Upper lobe of right lung (tissue), 1 donor: ENCODE measurements at regions not wholly inside any gene's neighbourhood (a gene's known extent, or its start where the extent isn't known, plus 50 kb on each side); places are given as distances from the start of the nearest gene placed in this dataset.

Experiments used
- ATAC-seq: fragments of 200-7000 bp; cut with Tn5 transposase; one replicate; pipeline ENCODE4 v1.9.1; 2020; ENCODE audit warnings: mild to moderate bottlenecking, moderate library complexity
- DNase-seq: peaks from one replicate; pipeline ENCODE4 v3.0.0-alpha.2; 2020
- H3K27ac ChIP-seq: fragments of 200-600 bp; one replicate; pipeline ENCODE4 v1.8.0; 2022
- H3K27me3 ChIP-seq: fragments of 200-600 bp; one replicate; pipeline ENCODE4 v1.8.0; 2022; ENCODE audit warnings: mild to moderate bottlenecking
- H3K36me3 ChIP-seq: fragments of 200-600 bp; one replicate; pipeline ENCODE4 v1.8.0; 2022
- H3K4me1 ChIP-seq: fragments of 200-600 bp; one replicate; pipeline ENCODE4 v1.8.0; 2022
- H3K4me3 ChIP-seq: fragments of 200-600 bp; one replicate; pipeline ENCODE4 v1.8.0; 2022; ENCODE audit warnings: mild to moderate bottlenecking
- H3K9me3 ChIP-seq: fragments of 200-600 bp; one replicate; pipeline ENCODE4 v1.8.0; 2022
- intact Hi-C: fragments of 100-400 bp; cut with DNase I; formaldehyde crosslinking; loops from one replicate; pipeline ENCODE4 v1.11.0; 2022
- TF ChIP-seq, protein P1 (sequence below): fragments of 200-600 bp; IDR thresholded peaks from one replicate; pipeline ENCODE4 v1.8.0; 2022; ENCODE audit warnings: antibody characterized with exemption
- donor health status: DM: no; HTN: yes; CAD: no; lungs with severe emphysema.

DNA sequence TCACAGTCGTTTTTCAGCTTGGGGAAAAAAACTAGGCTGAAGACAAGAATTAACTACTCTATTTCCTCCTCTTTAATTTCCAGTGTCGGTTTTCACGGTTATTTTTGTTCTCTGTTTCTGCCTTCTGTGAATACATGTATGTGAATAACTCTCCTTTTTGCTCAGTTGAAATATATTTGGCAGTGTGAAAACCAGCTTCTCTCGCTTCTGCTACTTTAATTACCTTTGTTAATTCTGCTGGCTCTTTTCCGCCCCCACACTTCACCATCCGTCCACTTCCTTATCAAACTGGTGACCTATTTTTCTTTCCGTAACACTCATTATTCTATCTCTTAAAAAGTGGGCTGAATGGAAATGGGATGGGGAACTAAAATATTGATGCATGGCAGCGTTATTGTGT is 126.4 kb downstream of the POU4F1 start:
- no peaks in the 10 kb centered on the region for H3K9me3 ChIP-seq
- no peak overlapping the region for H3K27ac ChIP-seq
- TF ChIP-seq, protein P1, sequence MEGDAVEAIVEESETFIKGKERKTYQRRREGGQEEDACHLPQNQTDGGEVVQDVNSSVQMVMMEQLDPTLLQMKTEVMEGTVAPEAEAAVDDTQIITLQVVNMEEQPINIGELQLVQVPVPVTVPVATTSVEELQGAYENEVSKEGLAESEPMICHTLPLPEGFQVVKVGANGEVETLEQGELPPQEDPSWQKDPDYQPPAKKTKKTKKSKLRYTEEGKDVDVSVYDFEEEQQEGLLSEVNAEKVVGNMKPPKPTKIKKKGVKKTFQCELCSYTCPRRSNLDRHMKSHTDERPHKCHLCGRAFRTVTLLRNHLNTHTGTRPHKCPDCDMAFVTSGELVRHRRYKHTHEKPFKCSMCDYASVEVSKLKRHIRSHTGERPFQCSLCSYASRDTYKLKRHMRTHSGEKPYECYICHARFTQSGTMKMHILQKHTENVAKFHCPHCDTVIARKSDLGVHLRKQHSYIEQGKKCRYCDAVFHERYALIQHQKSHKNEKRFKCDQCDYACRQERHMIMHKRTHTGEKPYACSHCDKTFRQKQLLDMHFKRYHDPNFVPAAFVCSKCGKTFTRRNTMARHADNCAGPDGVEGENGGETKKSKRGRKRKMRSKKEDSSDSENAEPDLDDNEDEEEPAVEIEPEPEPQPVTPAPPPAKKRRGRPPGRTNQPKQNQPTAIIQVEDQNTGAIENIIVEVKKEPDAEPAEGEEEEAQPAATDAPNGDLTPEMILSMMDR: no peak
- no peaks in the 10 kb centered on the region for H3K4me1 ChIP-seq
- DNase-seq (no peak), ATAC-seq (no peak)
- no peaks in the 10 kb centered on the region for H3K27me3 ChIP-seq
- H3K36me3 ChIP-seq: no peaks in the 10 kb centered on the region
- no peak overlapping the region for H3K4me3 ChIP-seq
- intact Hi-C loops: no loop called here

DNA sequence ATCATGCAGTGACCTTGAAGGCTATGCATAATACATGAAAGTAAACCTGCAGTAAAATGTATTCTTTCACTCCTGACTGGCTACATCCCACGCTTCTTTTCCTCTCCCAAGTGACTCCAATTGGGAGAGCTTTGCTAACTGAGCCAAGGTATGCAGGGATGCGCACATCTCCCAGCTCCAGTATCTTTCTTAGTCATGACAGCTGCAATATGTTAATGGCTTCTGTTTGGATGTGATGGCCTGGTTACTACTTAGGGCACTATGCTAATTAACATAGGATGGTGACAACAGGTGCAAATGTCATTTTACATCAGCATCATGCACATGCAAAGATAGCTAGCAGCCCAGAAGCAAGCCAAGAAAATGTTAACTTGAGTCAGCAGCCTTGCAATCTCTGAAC is 134.7 kb downstream of the POU4F1 start:
- H3K27me3 ChIP-seq: no peaks in the 10 kb centered on the region
- DNase-seq (no peak), ATAC-seq (no peak)
- TF ChIP-seq, protein P1: no peak
- no peaks in the 10 kb centered on the region for H3K9me3 ChIP-seq
- no peak overlapping the region for H3K4me3 ChIP-seq
- intact Hi-C loops: no loop called here
- no peaks in the 10 kb centered on the region for H3K4me1 ChIP-seq
- H3K27ac ChIP-seq: no peak overlapping the region
- no peaks in the 10 kb centered on the region for H3K36me3 ChIP-seq

DNA sequence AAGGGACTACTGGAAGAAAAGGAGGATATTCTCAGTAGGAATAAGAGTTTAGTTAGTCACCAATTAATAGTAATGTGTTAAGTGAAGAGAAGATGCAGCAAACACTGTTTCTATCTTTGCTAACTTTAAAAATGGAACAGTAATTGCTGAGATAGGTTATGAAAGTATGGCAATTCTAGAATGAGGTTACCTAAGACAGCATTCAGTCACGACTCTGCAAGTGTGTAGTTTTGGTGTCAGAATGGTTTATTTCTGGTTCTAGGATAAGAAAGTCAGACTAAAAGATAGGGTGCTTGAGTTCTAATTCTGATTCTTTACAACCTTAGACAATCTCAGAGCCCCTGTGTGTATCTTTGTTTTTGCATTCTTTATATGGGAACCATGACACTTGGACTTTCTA is 138.1 kb downstream of the POU4F1 start:
- no peak for ATAC-seq
- no peak overlapping the region for H3K27ac ChIP-seq

DNA sequence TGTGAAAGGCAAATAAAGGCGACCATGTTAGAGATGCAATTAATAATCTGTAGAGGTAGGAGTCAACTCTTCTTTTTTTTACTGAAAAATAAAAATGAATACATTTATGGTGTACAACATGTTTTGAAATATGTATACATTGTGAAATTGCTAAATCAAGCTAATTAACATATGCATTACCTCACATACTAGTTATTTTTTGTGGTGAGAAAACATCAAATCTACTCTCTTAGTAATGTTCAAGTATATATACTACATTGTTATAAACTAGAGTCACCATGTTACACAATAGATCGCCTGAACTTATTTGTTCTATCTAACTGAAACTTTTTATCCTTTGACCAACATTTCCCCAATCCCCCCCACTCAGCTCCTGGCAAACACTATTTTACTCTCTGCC is 143.2 kb downstream of the POU4F1 start:
- ATAC-seq: no peak
- Histone ChIP-seq H3K4me1 (no peaks in the 10 kb centered on the region), H3K27ac (no peak overlapping the region), H3K36me3 (no peaks in the 10 kb centered on the region), H3K27me3 (no peaks in the 10 kb centered on the region), H3K9me3 (no peaks in the 10 kb centered on the region), H3K4me3 (no peak overlapping the region)
- intact Hi-C loops: no loop called here
- TF ChIP-seq, protein P1: no peak
- no peak for DNase-seq

More for the DNA sequence above, 138.1 kb downstream of the POU4F1 start:
- H3K4me1 ChIP-seq: no peaks in the 10 kb centered on the region
- no peaks in the 10 kb centered on the region for H3K36me3 ChIP-seq
- no peaks in the 10 kb centered on the region for H3K27me3 ChIP-seq
- intact Hi-C loops: no loop called here
- H3K9me3 ChIP-seq: no peaks in the 10 kb centered on the region
- no peak overlapping the region for H3K4me3 ChIP-seq
- TF ChIP-seq, protein P1: no peak
- DNase-seq: no peak

DNA sequence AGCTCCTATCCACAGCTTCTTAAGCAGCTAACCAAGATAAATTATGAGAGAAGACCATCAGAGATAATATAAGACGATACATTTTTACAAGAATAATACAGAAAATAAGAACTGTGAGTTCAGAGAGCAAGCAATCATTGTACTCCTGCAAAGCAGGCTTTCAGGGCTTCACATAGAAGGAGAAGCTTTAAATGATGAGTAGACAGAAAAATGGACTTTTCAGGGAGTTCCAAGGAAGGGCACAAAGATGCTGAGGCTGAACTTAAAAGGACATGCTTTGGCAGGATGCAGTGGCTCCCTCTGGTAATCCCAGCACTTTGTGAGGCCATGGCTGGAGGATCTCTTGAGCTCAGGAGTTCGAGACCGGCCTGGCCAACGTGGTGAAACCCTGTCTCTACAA is 159.5 kb downstream of the POU4F1 start:
- H3K36me3 ChIP-seq: no peaks in the 10 kb centered on the region
- ATAC-seq (no peak), DNase-seq (no peak)
- no peak overlapping the region for H3K27ac ChIP-seq
- no peak overlapping the region for H3K4me3 ChIP-seq
- no peaks in the 10 kb centered on the region for H3K4me1 ChIP-seq
- no peaks in the 10 kb centered on the region for H3K9me3 ChIP-seq
- intact Hi-C loops: no loop called here
- H3K27me3 ChIP-seq: no peaks in the 10 kb centered on the region
- TF ChIP-seq, protein P1: no peak

DNA sequence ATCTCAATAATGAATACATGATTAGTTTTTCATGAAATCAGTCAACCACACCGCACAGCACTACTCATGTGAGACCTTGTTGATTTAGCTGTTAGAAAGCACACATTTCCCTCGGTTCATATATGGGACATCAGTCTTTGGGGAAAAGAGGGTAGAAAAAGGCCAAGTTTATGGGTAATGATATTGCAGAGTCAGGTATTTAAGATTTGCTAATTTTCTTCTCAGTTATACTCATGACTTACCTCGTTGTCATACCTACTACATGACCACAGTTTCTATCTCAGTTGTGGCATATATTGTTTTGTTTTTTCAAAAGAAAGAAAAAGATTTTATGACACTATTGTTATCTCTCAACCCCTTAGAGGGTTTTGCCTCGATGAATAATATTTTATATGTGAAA is 165.6 kb downstream of the POU4F1 start:
- H3K4me3 ChIP-seq: no peak overlapping the region
- no peak overlapping the region for H3K27ac ChIP-seq
- H3K4me1 ChIP-seq: no peaks in the 10 kb centered on the region
- H3K27me3 ChIP-seq: no peaks in the 10 kb centered on the region
- intact Hi-C loops: no loop called here
- no peak for DNase-seq
- TF ChIP-seq, protein P1: no peak
- H3K36me3 ChIP-seq: no peaks in the 10 kb centered on the region
- ATAC-seq: no peak
- no peaks in the 10 kb centered on the region for H3K9me3 ChIP-seq
